ENCODE measurements at regions not wholly inside any gene's neighbourhood (a gene's known extent, or its start where the extent isn't known, plus 50 kb on each side); places are given as distances from the start of the nearest gene placed in this dataset.
A peak's percentile ranks its signal among the peaks of the same experiment; 100 is the strongest.

GRCh38 chr5:67434466-67434865 is 237.9 kb upstream of the CD180 start:
- DNase-seq, result no peak

- no peak for DNase-seq
Observed at GRCh38 chr5:67432606-67433005, 236.0 kb upstream of the CD180 start.

- DNase-seq, result no peak
Observed at GRCh38 chr5:67431191-67431590, 234.6 kb upstream of the CD180 start.

DNA sequence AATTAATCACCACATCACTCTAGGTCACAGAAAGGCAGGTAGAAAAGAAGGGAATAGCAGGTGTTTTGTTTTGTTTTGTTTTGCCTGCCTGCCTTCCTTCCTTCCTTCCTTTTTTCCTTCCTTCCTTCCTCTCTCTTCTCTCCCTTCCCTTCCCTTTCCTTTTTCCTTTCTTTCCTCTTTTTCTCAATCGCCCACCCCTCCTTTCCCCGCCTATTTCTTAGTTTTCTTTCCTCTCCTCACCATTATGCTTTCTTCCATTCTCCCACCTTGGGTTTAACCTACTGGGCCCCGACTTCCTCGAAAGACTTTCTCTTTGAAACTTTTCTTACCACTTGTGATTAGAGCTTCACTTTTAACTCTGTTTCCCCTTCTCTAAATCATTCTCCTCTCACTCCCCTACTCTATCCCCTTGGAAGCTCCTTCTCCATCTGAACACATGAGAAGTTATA is 231.3 kb upstream of the CD180 start:
- no peak for DNase-seq

DNA sequence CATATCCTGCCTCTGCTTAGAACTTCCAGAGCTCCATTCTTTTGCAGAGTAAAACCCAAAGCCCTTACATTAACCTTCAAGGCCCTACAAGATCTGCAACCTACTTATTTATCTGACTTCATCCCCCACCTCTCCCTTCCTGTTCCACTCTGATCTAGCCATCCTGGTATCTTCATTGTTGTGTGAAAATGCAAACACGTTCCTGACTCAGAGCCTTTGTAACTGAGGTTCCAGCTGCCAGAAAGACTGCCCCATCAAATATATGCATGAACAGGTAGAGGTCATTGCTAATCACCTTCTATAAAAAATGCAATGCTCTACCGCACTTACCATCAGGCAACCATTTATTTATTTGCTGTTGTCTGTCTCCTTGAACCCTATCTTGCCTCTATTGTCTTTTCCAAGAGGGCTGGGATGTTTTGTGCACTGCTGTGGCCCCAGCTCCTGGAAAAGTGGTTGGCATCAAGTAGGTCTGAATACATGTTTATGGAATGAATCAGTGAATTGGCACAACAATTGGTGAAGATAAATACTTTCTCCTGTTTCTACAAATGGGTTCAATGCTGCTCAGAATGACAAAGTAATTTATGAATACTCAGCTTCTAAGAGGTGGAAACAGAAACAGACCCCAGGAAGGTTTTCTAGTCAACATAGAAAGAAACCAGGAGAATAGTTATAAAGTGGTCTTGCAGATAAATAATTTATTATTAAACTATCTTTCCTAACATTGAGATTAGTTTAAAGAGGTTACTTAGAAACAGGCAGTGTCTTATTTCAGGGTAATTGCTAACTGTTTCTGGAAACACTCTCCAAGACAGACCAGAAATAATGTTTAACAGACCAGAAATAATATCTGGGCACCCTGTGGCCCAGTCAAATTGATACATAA is 230.6 kb upstream of the CD180 start:
- no peak for DNase-seq

- no peak for DNase-seq
Observed at GRCh38 chr5:67425514-67425913, 228.9 kb upstream of the CD180 start.

DNA sequence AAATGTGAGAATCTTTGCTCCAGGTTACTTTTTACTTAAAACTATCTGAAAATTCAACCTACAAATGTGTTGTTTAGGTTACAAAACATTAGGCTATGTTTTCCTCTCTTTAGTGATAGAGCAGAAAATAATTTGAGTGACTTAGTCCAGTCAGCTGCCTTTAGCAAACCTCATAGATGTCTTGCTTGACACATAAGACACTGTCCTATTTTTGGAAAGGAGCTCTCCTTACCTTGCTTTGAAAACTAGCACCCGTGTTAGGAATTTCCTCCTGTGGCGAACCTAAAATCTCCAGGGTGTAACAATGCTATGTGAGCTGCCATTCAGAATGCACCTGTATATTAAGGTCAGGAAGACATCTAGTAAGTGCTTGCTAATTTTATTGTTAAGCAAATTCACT is 221.2 kb upstream of the CD180 start:
- no peak for DNase-seq

DNA sequence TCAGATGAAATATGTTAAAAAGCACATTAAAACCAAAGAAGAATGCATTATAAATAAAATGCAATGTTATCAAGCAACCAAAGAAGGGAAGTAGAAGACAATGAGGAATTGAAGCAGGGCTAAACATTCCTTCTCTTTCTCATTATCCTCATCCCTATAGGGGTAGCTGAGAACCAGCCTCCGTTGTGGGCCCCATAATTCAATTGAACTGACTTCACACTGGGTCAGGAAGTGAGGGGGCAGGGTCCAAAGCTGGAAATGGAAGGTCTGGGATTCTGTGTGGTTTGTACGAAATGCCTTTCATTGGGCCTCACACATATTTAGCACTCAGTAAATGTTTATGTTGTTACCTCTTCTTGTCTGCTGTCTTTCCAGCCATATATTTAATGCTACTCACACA is 220.4 kb upstream of the CD180 start:
- no peak for DNase-seq

- peak in 1 of 2 donors; percentile 3 for DNase-seq
Observed at GRCh38 chr5:67416133-67416937, 219.7 kb upstream of the CD180 start.

DNA sequence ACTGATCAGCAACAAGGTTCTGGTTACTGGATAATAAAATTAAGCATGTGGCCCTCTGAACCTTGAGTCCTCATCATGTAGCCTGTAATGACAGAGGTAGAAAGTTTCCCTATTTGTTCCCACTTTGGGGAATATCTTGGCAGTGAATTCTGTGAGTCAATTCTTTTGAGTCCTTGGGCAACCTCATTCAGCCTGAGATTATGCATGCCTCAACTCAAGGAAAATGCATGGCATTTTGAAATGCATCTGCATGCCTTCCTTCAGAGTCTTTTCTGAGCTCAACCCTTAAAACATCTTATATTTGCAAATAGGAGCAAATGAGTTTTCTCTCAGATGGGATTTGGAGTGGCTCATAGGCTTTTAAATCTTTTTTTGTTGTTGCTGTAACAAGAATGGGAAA is 218.1 kb upstream of the CD180 start:
- DNase-seq, result no peak

- DNase-seq, result no peak
Observed at GRCh38 chr5:67413721-67414120, 217.1 kb upstream of the CD180 start.

DNA sequence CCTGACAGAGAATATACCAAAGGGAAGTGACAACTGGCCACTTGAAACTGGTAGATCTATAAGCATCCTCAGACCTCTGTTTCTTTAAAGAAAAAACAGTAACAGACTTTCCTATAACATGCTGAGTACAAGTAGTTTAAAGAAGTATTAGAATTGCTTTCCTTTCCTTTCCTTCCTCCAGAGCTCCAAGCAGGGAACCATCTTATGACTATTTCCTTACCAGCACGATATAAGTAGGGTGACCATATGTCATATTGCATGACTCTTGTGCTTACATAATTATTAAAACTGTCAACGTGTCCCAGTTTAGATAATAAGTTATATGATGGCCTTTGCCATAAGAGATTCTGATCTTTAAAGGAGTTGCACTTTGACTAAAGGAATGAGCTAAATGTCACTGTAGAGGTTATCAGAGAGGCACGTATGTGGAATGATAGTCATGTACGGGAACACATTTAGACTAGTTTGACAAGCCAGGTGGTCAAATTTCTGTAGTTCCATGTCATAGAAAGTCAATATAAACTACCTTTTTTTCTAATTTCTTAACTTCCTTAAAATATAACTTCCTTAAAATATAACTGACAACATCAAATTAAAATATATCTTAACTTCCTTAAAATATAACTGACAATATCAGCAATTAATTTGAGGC is 212.7 kb upstream of the CD180 start:
- no peak for DNase-seq

DNA sequence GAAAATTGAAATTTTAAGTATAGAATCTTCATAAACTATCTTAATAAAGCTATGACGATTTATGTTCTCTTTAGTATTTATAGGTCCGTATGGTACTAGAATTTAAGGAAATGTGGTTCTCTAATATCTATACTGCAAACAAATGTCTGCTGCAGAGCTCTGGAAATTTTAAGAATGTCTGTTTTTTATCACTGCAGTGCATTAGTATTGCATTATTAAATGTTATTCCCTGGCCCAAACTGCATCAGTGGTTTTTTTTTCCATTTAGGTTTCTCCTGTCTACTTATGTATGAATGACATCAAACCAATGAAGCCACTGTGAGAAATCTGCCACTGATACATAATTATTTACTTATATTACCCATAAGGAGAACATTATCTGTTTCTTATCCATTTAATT is 211.4 kb upstream of the CD180 start:
- no peak for DNase-seq

DNA sequence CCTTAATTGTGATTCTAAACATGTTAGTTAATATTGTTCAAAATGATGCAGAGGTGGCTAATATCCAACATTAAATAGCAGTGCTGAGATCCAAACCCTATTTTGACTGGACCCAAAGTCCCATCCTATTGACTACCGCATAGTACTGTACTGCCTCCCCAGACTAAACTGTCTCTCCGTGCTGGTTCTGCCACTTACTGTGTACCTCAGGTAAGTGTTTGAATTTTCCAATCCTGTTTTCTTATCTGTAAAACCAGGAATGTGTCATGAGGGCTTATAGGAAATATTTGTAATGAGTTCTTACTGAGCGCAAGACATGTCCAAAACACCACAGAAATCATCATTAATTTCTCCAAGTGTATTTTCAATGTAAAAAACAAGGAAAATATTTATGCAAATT is 209.2 kb upstream of the CD180 start:
- no peak for DNase-seq

DNA sequence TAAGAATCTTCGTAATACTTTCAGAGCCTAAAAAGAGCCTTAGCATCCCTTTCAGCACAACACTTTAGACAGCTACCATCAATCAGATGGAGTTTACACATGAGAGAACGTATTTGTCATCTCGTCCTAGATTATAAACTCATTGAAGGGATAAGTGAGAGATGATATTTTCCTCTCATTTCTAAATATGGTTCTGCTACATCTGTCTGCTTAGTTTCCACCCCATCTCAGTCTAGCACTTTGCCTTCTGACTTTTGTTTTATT is 208.4 kb upstream of the CD180 start:
- no peak for DNase-seq

GRCh38 chr5:67404256-67405100 is 207.9 kb upstream of the CD180 start:
- DNase-seq, result no peak

DNA sequence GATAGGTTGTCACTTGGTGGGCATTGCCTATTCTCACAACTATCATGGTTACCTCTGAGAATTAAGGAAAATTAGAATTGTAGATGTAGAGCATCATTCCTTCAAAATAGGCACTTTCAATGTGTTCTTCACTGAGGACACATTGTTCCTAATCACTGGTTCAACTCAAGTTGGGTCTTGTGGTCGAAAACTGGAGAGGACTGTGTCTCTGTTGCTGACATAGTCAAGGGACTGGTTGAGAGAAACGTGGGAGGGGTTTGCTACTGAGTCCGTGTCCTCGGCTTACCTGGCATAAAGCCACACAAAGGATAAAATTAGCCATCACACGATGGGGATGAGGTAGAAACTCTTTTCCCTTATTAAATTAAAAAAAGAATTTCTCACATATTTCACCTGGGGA is 205.9 kb upstream of the CD180 start:
- no peak for DNase-seq

DNA sequence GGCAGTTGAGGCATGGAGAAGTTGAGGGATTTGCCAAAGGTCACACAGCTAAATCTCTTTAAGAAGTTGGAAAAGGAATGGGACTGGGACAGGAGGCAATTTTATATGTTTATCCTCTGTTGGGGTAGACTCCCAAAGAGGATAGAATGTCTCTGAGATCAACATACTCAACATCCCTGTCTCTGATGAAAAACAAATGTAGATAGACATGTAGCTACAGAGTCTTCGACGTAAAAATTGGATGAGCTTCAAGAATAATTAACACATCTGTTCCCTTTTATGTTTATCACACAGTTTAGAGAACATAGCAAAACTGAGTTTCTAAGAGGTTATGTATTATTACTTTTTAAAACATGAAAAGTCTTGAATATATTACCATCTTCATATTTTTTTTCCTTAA is 204.6 kb upstream of the CD180 start:
- no peak for DNase-seq

GRCh38 chr5:67400752-67401151 is 204.2 kb upstream of the CD180 start:
- no peak for DNase-seq

DNA sequence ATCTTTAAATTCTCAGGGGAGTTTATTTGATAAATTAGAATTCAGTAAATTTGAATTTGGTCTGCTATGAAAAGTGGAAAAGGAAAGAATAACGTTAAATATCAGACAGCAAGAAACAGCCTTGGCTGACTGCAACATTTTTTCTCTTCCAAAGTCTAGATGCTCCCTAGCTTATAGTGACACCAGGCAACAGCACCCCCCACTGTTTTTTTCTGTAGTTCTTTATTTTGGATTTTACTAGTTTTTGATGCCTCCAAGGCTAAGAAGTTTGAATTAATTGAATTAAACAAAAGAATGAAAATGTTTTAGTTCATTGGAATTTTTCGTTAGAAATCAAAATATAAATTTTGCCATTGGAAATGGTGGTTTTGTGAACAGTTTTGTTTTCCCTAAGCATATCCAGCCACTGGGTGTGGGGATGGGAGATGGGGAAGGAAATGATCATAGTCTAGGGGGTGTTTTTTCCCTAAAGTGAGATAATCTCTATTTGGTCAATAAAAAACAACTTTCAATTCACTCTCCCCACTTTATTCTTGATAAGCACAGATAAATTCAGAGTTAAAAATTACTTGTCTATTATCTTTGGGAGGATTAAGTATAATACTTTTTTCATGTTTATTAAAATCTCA is 199.3 kb upstream of the CD180 start:
- DNase-seq, result no peak

GRCh38 chr5:67393211-67393610 is 196.6 kb upstream of the CD180 start:
- no peak for DNase-seq

DNA sequence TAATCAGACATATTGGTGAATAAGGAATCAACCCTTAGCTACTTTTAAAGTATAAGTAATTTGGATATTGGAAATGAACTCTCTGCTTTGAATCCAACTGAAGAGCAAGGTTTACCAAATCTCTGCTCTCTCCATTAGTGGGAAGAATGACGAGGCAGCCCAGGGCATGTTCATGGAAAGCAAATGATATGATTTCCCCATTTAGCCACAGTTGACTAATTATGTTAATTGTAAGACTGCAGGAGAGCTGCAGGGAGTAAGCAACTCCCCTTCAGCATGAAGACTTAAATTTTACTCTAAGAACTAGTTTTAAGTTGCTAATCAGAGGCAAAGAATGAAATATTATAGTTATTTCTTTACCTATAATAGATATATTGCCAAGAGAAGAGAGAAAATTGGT is 194.3 kb upstream of the CD180 start:
- DNase-seq, result no peak

Measured in CD4-positive, alpha-beta T cell treated with Interleukin-1 beta for 1 hour (primary cell).